IPS DF 6.9 (cell line): ENCODE measurements at regions not wholly inside any gene's neighbourhood (a gene's known extent, or its start where the extent isn't known, plus 50 kb on each side); places are given as distances from the start of the nearest gene placed in this dataset.

ENCODE experiments used
- DNase-seq: peaks from one replicate; pipeline ENCODE4 v3.0.0-alpha.2; 2013; ENCODE audit warnings: low read depth, low spot score
- H3K27ac ChIP-seq: one replicate; pipeline ENCODE4 v1.5.1; 2013; ENCODE audit warnings: low read length, control low read depth
- H3K27me3 ChIP-seq: 2 replicates; pipeline ENCODE4 v1.6.1; 2013; ENCODE audit warnings: mild to moderate bottlenecking, low read length; ENCODE audit not compliant: control insufficient read depth, insufficient read depth
- H3K36me3 ChIP-seq: 2 replicates; pipeline ENCODE4 v1.6.1; 2013; ENCODE audit warnings: low read length; ENCODE audit not compliant: control insufficient read depth, insufficient read depth
- H3K4me1 ChIP-seq: 2 replicates; pipeline ENCODE4 v1.6.1; 2013; ENCODE audit warnings: low read length; ENCODE audit not compliant: control insufficient read depth, insufficient read depth
- H3K4me3 ChIP-seq: 2 replicates; pipeline ENCODE4 v1.5.1; 2013; ENCODE audit warnings: mild to moderate bottlenecking, low read length
- H3K9me3 ChIP-seq: 2 replicates; pipeline ENCODE4 v1.6.1; 2013; ENCODE audit warnings: low read length, inconsistent platforms; ENCODE audit not compliant: control insufficient read depth, insufficient read depth
- WGBS: extraction: QIAGEN DNeasy Blood & Tissue Kit; methylation state at CpG from one replicate; pipeline ENCODE4 v1.1.7; 2013; ENCODE audit warnings: mixed read lengths, missing lambda C conversion rate; ENCODE audit not compliant: insufficient read length, insufficient coverage; 5-methylcytosine and 5-hydroxymethylcytosine counted together

- Histone ChIP-seq H3K27ac (no peak overlapping the region), H3K36me3 (no peaks in the 10 kb centered on the region), H3K27me3 (no peaks in the 10 kb centered on the region; the same call in 1 of the 2 replicates), H3K4me3 (no peak overlapping the region), H3K9me3 (no peaks in the 10 kb centered on the region), H3K4me1 (no peaks in the 10 kb centered on the region)
- DNase-seq, result no peak
- no CpG with 5 or more reads among the region's 1 CpG for WGBS
Observed at GRCh38 chr2:66382091-66382490, 52.8 kb upstream of the MEIS1 start.

GRCh38 chr2:66379473-66379872 is 55.5 kb upstream of the MEIS1 start:
- Histone ChIP-seq H3K27me3 (no peaks in the 10 kb centered on the region; the same call in 1 of the 2 replicates), H3K36me3 (no peaks in the 10 kb centered on the region), H3K9me3 (no peaks in the 10 kb centered on the region), H3K4me1 (no peaks in the 10 kb centered on the region), H3K27ac (no peak overlapping the region), H3K4me3 (no peak overlapping the region)
- DNase-seq, result no peak

- Histone ChIP-seq H3K4me3 (no peak overlapping the region), H3K9me3 (no peaks in the 10 kb centered on the region), H3K36me3 (no peaks in the 10 kb centered on the region), H3K27me3 (no peaks in the 10 kb centered on the region; the same call in 1 of the 2 replicates), H3K4me1 (no peaks in the 10 kb centered on the region), H3K27ac (no peak overlapping the region)
- DNase-seq, result no peak
- WGBS, result no CpG with 5 or more reads among the region's 6 CpGs
Observed at GRCh38 chr2:66377832-66378231, 57.1 kb upstream of the MEIS1 start.

GRCh38 chr2:66370824-66371223 is 64.1 kb upstream of the MEIS1 start:
- Histone ChIP-seq H3K27ac (no peak overlapping the region), H3K9me3 (no peaks in the 10 kb centered on the region), H3K27me3 (no peaks in the 10 kb centered on the region), H3K36me3 (no peaks in the 10 kb centered on the region), H3K4me1 (no peaks in the 10 kb centered on the region), H3K4me3 (no peak overlapping the region)
- no CpG with 5 or more reads among the region's 2 CpGs for WGBS
- no peak for DNase-seq

GRCh38 chr2:66366619-66367018 is 68.3 kb upstream of the MEIS1 start:
- DNase-seq, result no peak
- Histone ChIP-seq H3K36me3 (no peaks in the 10 kb centered on the region), H3K4me1 (no peaks in the 10 kb centered on the region), H3K27me3 (no peaks in the 10 kb centered on the region), H3K27ac (no peak overlapping the region), H3K9me3 (no peaks in the 10 kb centered on the region), H3K4me3 (no peak overlapping the region)
- WGBS, result no CpG with 5 or more reads among the region's 2 CpGs

GRCh38 chr2:66364495-66365333 is 70.2 kb upstream of the MEIS1 start:
- no peaks in the 10 kb centered on the region for H3K9me3 ChIP-seq
- H3K36me3 ChIP-seq, result no peaks in the 10 kb centered on the region
- no peaks in the 10 kb centered on the region for H3K4me1 ChIP-seq
- H3K4me3 ChIP-seq, result no peak overlapping the region
- DNase-seq, result no peak
- no peak overlapping the region for H3K27ac ChIP-seq
- H3K27me3 ChIP-seq, result no peaks in the 10 kb centered on the region
- no CpG with 5 or more reads among the region's 7 CpGs for WGBS

- Histone ChIP-seq H3K9me3 (no peaks in the 10 kb centered on the region), H3K4me3 (no peak overlapping the region), H3K36me3 (no peaks in the 10 kb centered on the region), H3K27ac (no peak overlapping the region), H3K27me3 (no peaks in the 10 kb centered on the region), H3K4me1 (no peaks in the 10 kb centered on the region)
- no CpG with 5 or more reads among the region's 6 CpGs for WGBS
- DNase-seq, result no peak
Observed at GRCh38 chr2:66362701-66363100, 72.2 kb upstream of the MEIS1 start.

- no peak overlapping the region for H3K4me3 ChIP-seq
- no peak overlapping the region for H3K27ac ChIP-seq
- no peaks in the 10 kb centered on the region for H3K27me3 ChIP-seq
- no peaks in the 10 kb centered on the region for H3K36me3 ChIP-seq
- WGBS, result no CpG with 5 or more reads among the region's 4 CpGs
- no peak for DNase-seq
- H3K9me3 ChIP-seq, result no peaks in the 10 kb centered on the region; the same call in 1 of the 2 replicates
- no peaks in the 10 kb centered on the region for H3K4me1 ChIP-seq
Observed at GRCh38 chr2:66346231-66346664, 88.7 kb upstream of the MEIS1 start.

- no CpG with 5 or more reads among the region's 1 CpG for WGBS
Observed at GRCh38 chr2:66344087-66344663, 90.8 kb upstream of the MEIS1 start.

GRCh38 chr2:66343259-66343658 is 91.7 kb upstream of the MEIS1 start:
- no peak for DNase-seq
- Histone ChIP-seq H3K27ac (no peak overlapping the region), H3K27me3 (no peaks in the 10 kb centered on the region), H3K4me3 (no peak overlapping the region), H3K36me3 (no peaks in the 10 kb centered on the region), H3K9me3 (no peaks in the 10 kb centered on the region; the same call in 1 of the 2 replicates), H3K4me1 (no peaks in the 10 kb centered on the region)
- WGBS, result no CpG with 5 or more reads among the region's 1 CpG

More at GRCh38 chr2:66344087-66344663, 90.8 kb upstream of the MEIS1 start:
- Histone ChIP-seq H3K4me3 (no peak overlapping the region), H3K27me3 (no peaks in the 10 kb centered on the region), H3K9me3 (no peaks in the 10 kb centered on the region; the same call in 1 of the 2 replicates), H3K4me1 (no peaks in the 10 kb centered on the region), H3K27ac (no peak overlapping the region), H3K36me3 (no peaks in the 10 kb centered on the region)
- no peak for DNase-seq
